Panc1 (cell line): ENCODE measurements at regions not wholly inside any gene's neighbourhood (a gene's known extent, or its start where the extent isn't known, plus 50 kb on each side); places are given as distances from the start of the nearest gene placed in this dataset.

ENCODE experiments used
- CTCF ChIP-seq: fragments of 450-650 bp; IDR thresholded peaks from 2 replicates; pipeline ENCODE4 v1.5.1; 2017; ENCODE audit warnings: mild to moderate bottlenecking
- POLR2AphosphoS5 ChIP-seq: IDR thresholded peaks from 2 replicates; pipeline ENCODE4 v1.6.1; 2012; ENCODE audit warnings: mild to moderate bottlenecking, low read depth, low read length, moderate library complexity
- REST ChIP-seq, 2 experiments: IDR thresholded peaks; 2 replicates each; pipeline ENCODE4 v1.6.1; 2011 to 2012; ENCODE audit warnings: low read depth in 2 of 2, control low read depth in 1 of 2, low read length in 1 of 2, mild to moderate bottlenecking in 1 of 2, moderate library complexity in 1 of 2; ENCODE audit not compliant: insufficient read depth in 1 of 2
- SIN3A ChIP-seq: IDR thresholded peaks from 2 replicates; pipeline ENCODE4 v1.6.1; 2012; ENCODE audit warnings: low read depth, mild to moderate bottlenecking, low read length, moderate library complexity, borderline replicate concordance; ENCODE audit not compliant: insufficient read depth
- TCF7L2 ChIP-seq: IDR thresholded peaks from 2 replicates; pipeline ENCODE4 v1.6.1; 2011; ENCODE audit warnings: mild to moderate bottlenecking, low read depth, low read length, inconsistent platforms

GRCh38 chr17:72425794-72426168, 305.0 kb downstream of the SOX9 start:
- TF ChIP-seq CTCF: no peak
- TF ChIP-seq POLR2AphosphoS5: no peak
- no peak for TF ChIP-seq REST (IDR thresholded peaks at IDR 0.05; ENCODE audit: insufficient read depth in 1 of 2, low read depth in 2 of 2, low read length in 1 of 2)
- TF ChIP-seq TCF7L2: no peak
- TF ChIP-seq SIN3A: no peak
